CD4-positive, alpha-beta T cell treated with Interleukin-15 for 4 hours (primary cell): ENCODE measurements at regions not wholly inside any gene's neighbourhood (a gene's known extent, or its start where the extent isn't known, plus 50 kb on each side); places are given as distances from the start of the nearest gene placed in this dataset.

Experiments used
- DNase-seq: peaks from one replicate; pipeline ENCODE4 v3.0.0-alpha.2; 2020; ENCODE audit warnings: low spot score

GRCh38 chr3:35498506-35499210 is 140.7 kb upstream of the ARPP21 start:
- no peak for DNase-seq

- DNase-seq, result no peak
Measured at GRCh38 chr3:35500641-35501350, 138.5 kb upstream of the ARPP21 start.

- no peak for DNase-seq
Measured at GRCh38 chr3:35502699-35503098, 136.6 kb upstream of the ARPP21 start.

- DNase-seq, result no peak
Measured at GRCh38 chr3:35505181-35505580, 134.1 kb upstream of the ARPP21 start.

GRCh38 chr3:35505772-35506171 is 133.6 kb upstream of the ARPP21 start:
- DNase-seq, result no peak

- DNase-seq, result no peak
Measured at GRCh38 chr3:35519936-35520335, 119.4 kb upstream of the ARPP21 start.

GRCh38 chr3:35521196-35521595 is 118.1 kb upstream of the ARPP21 start:
- DNase-seq, result no peak

GRCh38 chr3:35522450-35522849 is 116.9 kb upstream of the ARPP21 start:
- DNase-seq, result no peak

GRCh38 chr3:35523074-35523473 is 116.3 kb upstream of the ARPP21 start:
- DNase-seq, result no peak

- DNase-seq, result no peak
Measured at GRCh38 chr3:35523838-35524237, 115.5 kb upstream of the ARPP21 start.

- no peak for DNase-seq
Measured at GRCh38 chr3:35524856-35525255, 114.5 kb upstream of the ARPP21 start.

GRCh38 chr3:35528728-35529127 is 110.6 kb upstream of the ARPP21 start:
- DNase-seq, result no peak

GRCh38 chr3:35529337-35529736 is 110.0 kb upstream of the ARPP21 start:
- DNase-seq, result no peak

GRCh38 chr3:35537265-35537664 is 102.1 kb upstream of the ARPP21 start:
- DNase-seq, result no peak

GRCh38 chr3:35544976-35545375 is 94.3 kb upstream of the ARPP21 start:
- no peak for DNase-seq

- DNase-seq, result no peak
Measured at GRCh38 chr3:35549690-35550089, 89.6 kb upstream of the ARPP21 start.

GRCh38 chr3:35562141-35562540 is 77.2 kb upstream of the ARPP21 start:
- DNase-seq, result no peak

- DNase-seq, result no peak
Measured at GRCh38 chr3:35565048-35565447, 74.3 kb upstream of the ARPP21 start.
